Upper lobe of left lung (tissue), 4 donors: ENCODE measurements at regions not wholly inside any gene's neighbourhood (a gene's known extent, or its start where the extent isn't known, plus 50 kb on each side); places are given as distances from the start of the nearest gene placed in this dataset.

Source experiments
- CTCF ChIP-seq, 6 experiments: fragments of 450-650 bp in 4 of 6; fragments of 200-600 bp in 2 of 6; sonication (generic) in 2 of 6; IDR thresholded peaks; one replicate each; pipeline ENCODE4 v1.5.1; 2016 to 2019; ENCODE audit warnings: antibody characterized with exemption in 6 of 6
- EP300 ChIP-seq, 4 donors: sonication (generic); formaldehyde crosslinking; IDR thresholded peaks; one replicate each; pipeline ENCODE4 v1.5.1; 2017; ENCODE audit warnings: antibody characterized with exemption in 4 of 4, control low read depth in 2 of 4

GRCh38 chr6:98484696-98485095 lies 349.7 kb upstream of the POU3F2 start:
- no peak for TF ChIP-seq CTCF (IDR thresholded peaks at IDR 0.05)
- no peak for TF ChIP-seq EP300 (IDR thresholded peaks at IDR 0.05)
